WTC11 (cell line): ENCODE measurements at regions not wholly inside any gene's neighbourhood (a gene's known extent, or its start where the extent isn't known, plus 50 kb on each side); places are given as distances from the start of the nearest gene placed in this dataset.

ENCODE experiments used
- ATAC-seq: fragments of 200-7000 bp; cut with Tn5 transposase; 2 replicates; pipeline ENCODE4 v1.10.0; 2021; ENCODE audit warnings: mild to moderate bottlenecking, moderate library complexity
- CTCF ChIA-PET: fragments of 300-600 bp; sonication (Branson Sonifier 250); formaldehyde crosslinking; loops from one replicate; lab custom pipeline; 2021; ENCODE audit warnings: antibody characterized with exemption; lab: Charles Lee
- POLR2A ChIA-PET: fragments of 350-600 bp; sonication (Branson Sonifier 250); formaldehyde crosslinking; loops from one replicate; lab custom pipeline; 2021; ENCODE audit warnings: antibody characterized with exemption; lab: Charles Lee
- DNase-seq: peaks from one replicate; pipeline ENCODE4 v3.0.0; 2021; ENCODE audit warnings: low spot score
- H3K27ac Mint-ChIP-seq: 2 replicates; pipeline ENCODE4 v1.8.0; 2021; ENCODE audit warnings: mixed read lengths
- H3K27me3 Mint-ChIP-seq: 2 replicates; pipeline ENCODE4 v1.8.0; 2021; ENCODE audit warnings: low read depth, mild to moderate bottlenecking, moderate library complexity, mixed read lengths
- H3K36me3 Mint-ChIP-seq: 2 replicates; pipeline ENCODE4 v1.8.0; 2021; ENCODE audit warnings: mixed read lengths
- H3K4me1 Mint-ChIP-seq: 2 replicates; pipeline ENCODE4 v1.8.0; 2022; ENCODE audit warnings: mixed read lengths
- H3K4me3 Mint-ChIP-seq: 2 replicates; pipeline ENCODE4 v1.8.0; 2021; ENCODE audit warnings: mild to moderate bottlenecking, moderate library complexity, mixed read lengths
- H3K9me3 Mint-ChIP-seq: 2 replicates; pipeline ENCODE4 v1.8.0; 2021; ENCODE audit warnings: mixed read lengths
- ATF1 ChIP-seq: sonication (generic); formaldehyde crosslinking; IDR thresholded peaks from 2 replicates; pipeline ENCODE4 v1.8.1; 2023; ENCODE audit warnings: mild to moderate bottlenecking, moderate library complexity, missing genetic modification reagents
- CBFB ChIP-seq: sonication (generic); formaldehyde crosslinking; IDR thresholded peaks from 2 replicates; pipeline ENCODE4 v1.8.1; 2022; ENCODE audit warnings: mild to moderate bottlenecking, low read depth, missing genetic modification reagents
- ESRRA ChIP-seq: sonication (generic); formaldehyde crosslinking; IDR thresholded peaks from 2 replicates; pipeline ENCODE4 v1.8.1; 2022; ENCODE audit warnings: mild to moderate bottlenecking, missing genetic modification reagents, borderline replicate concordance
- FOXP1 ChIP-seq: sonication (generic); formaldehyde crosslinking; IDR thresholded peaks from 2 replicates; pipeline ENCODE4 v1.8.0; 2022; ENCODE audit warnings: missing genetic modification reagents, mild to moderate bottlenecking, moderate library complexity, borderline replicate concordance
- KAT7 ChIP-seq: sonication (generic); formaldehyde crosslinking; IDR thresholded peaks from 2 replicates; pipeline ENCODE4 v1.8.1; 2023; ENCODE audit warnings: missing genetic modification reagents, mild to moderate bottlenecking, borderline replicate concordance
- NFE2L1 ChIP-seq: sonication (generic); formaldehyde crosslinking; IDR thresholded peaks from 2 replicates; pipeline ENCODE4 v1.8.1; 2023; ENCODE audit warnings: missing genetic modification reagents
- SOX15 ChIP-seq: fragments of 250-450 bp; sonication (Bioruptor Pico); IDR thresholded peaks from 2 replicates; pipeline ENCODE4 v1.9.0; 2021; ENCODE audit warnings: mild to moderate bottlenecking
- TEAD4 ChIP-seq: sonication (generic); formaldehyde crosslinking; IDR thresholded peaks from 2 replicates; pipeline ENCODE4 v1.8.0; 2022; ENCODE audit warnings: mild to moderate bottlenecking, missing genetic modification reagents
- USF1 ChIP-seq: sonication (generic); formaldehyde crosslinking; IDR thresholded peaks from 2 replicates; pipeline ENCODE4 v1.8.0; 2022; ENCODE audit warnings: mild to moderate bottlenecking, missing genetic modification reagents
- ZNF317 ChIP-seq: sonication (generic); formaldehyde crosslinking; IDR thresholded peaks from 2 replicates; pipeline ENCODE4 v1.8.1; 2023; ENCODE audit warnings: low read depth, mild to moderate bottlenecking, moderate library complexity, missing genetic modification reagents, borderline replicate concordance
- ZNF423 ChIP-seq: fragments of 250-450 bp; sonication (Bioruptor Pico); IDR thresholded peaks from 2 replicates; pipeline ENCODE4 v2.1.2; 2022; ENCODE audit warnings: mild to moderate bottlenecking, moderate library complexity
- ZNF532 ChIP-seq: fragments of 250-450 bp; sonication (Bioruptor Pico); IDR thresholded peaks from 2 replicates; pipeline ENCODE4 v1.9.0; 2021; ENCODE audit warnings: mild to moderate bottlenecking, borderline replicate concordance
- TF ChIP-seq, protein P1 (sequence below): fragments of 250-450 bp; sonication (Bioruptor Pico); IDR thresholded peaks from 2 replicates; pipeline ENCODE4 v1.9.0; 2021; ENCODE audit warnings: mild to moderate bottlenecking
- TF ChIP-seq, protein P2 (sequence below): sonication (generic); formaldehyde crosslinking; IDR thresholded peaks from 2 replicates; pipeline ENCODE4 v1.8.1; 2022; ENCODE audit warnings: mild to moderate bottlenecking, missing genetic modification reagents, moderate library complexity, borderline replicate concordance
- TF ChIP-seq, protein P3 (sequence below): fragments of 200-600 bp; IDR thresholded peaks from 2 replicates; pipeline ENCODE4 v1.8.0; 2022; ENCODE audit warnings: antibody characterized with exemption
- TF ChIP-seq, protein P4 (sequence below): sonication (generic); formaldehyde crosslinking; conservative IDR thresholded peaks from 2 replicates; pipeline ENCODE4 v1.8.1; 2022; ENCODE audit warnings: mild to moderate bottlenecking, missing genetic modification reagents

DNA sequence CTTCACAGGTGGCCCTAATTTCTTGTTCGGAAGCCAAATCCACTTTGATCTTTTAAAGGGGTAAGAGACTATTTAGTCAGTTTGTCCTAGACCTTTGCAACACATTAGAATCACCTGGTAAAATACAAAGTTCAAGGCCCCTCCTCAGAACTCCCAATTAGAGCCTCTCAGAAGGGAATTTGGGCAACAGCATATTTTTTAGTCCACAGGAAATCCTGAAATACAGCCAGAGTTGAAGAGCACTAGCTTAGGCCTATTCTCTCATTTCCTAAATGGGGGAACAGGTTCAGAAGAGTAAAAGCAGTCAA is 151.3 kb upstream of the FSCB start (continued):
- TF ChIP-seq ZNF317 (CRISPR knock-in tag) = no peak

- DNase-seq (no peak), ATAC-seq (peak; percentile 48)
- Mint-ChIP-seq H3K4me3 (no peak overlapping the region), H3K27ac (no peak overlapping the region), H3K4me1 (no peaks in the 10 kb centered on the region), H3K9me3 (no peaks in the 10 kb centered on the region), H3K36me3 (no peaks in the 10 kb centered on the region)
- ChIA-PET POLR2A (no interaction called here), CTCF (no interaction called here)
- TF ChIP-seq SOX15 (no peak), USF1 (CRISPR knock-in tag) (no peak), KAT7 (CRISPR knock-in tag) (no peak), NFE2L1 (CRISPR knock-in tag) (no peak), ATF1 (CRISPR knock-in tag) (no peak), FOXP1 (CRISPR knock-in tag) (no peak), ESRRA (CRISPR knock-in tag) (no peak), ZNF423 (CRISPR knock-in tag) (no peak), TEAD4 (CRISPR knock-in tag) (no peak), ZNF532 (CRISPR knock-in tag) (no peak), CBFB (CRISPR knock-in tag) (no peak)
- TF ChIP-seq, protein P1, sequence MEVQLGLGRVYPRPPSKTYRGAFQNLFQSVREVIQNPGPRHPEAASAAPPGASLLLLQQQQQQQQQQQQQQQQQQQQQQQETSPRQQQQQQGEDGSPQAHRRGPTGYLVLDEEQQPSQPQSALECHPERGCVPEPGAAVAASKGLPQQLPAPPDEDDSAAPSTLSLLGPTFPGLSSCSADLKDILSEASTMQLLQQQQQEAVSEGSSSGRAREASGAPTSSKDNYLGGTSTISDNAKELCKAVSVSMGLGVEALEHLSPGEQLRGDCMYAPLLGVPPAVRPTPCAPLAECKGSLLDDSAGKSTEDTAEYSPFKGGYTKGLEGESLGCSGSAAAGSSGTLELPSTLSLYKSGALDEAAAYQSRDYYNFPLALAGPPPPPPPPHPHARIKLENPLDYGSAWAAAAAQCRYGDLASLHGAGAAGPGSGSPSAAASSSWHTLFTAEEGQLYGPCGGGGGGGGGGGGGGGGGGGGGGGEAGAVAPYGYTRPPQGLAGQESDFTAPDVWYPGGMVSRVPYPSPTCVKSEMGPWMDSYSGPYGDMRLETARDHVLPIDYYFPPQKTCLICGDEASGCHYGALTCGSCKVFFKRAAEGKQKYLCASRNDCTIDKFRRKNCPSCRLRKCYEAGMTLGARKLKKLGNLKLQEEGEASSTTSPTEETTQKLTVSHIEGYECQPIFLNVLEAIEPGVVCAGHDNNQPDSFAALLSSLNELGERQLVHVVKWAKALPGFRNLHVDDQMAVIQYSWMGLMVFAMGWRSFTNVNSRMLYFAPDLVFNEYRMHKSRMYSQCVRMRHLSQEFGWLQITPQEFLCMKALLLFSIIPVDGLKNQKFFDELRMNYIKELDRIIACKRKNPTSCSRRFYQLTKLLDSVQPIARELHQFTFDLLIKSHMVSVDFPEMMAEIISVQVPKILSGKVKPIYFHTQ (CRISPR knock-in tag) = no peak
- TF ChIP-seq, protein P2, sequence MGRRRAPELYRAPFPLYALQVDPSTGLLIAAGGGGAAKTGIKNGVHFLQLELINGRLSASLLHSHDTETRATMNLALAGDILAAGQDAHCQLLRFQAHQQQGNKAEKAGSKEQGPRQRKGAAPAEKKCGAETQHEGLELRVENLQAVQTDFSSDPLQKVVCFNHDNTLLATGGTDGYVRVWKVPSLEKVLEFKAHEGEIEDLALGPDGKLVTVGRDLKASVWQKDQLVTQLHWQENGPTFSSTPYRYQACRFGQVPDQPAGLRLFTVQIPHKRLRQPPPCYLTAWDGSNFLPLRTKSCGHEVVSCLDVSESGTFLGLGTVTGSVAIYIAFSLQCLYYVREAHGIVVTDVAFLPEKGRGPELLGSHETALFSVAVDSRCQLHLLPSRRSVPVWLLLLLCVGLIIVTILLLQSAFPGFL = no peak
- TF ChIP-seq, protein P3, sequence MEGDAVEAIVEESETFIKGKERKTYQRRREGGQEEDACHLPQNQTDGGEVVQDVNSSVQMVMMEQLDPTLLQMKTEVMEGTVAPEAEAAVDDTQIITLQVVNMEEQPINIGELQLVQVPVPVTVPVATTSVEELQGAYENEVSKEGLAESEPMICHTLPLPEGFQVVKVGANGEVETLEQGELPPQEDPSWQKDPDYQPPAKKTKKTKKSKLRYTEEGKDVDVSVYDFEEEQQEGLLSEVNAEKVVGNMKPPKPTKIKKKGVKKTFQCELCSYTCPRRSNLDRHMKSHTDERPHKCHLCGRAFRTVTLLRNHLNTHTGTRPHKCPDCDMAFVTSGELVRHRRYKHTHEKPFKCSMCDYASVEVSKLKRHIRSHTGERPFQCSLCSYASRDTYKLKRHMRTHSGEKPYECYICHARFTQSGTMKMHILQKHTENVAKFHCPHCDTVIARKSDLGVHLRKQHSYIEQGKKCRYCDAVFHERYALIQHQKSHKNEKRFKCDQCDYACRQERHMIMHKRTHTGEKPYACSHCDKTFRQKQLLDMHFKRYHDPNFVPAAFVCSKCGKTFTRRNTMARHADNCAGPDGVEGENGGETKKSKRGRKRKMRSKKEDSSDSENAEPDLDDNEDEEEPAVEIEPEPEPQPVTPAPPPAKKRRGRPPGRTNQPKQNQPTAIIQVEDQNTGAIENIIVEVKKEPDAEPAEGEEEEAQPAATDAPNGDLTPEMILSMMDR = no peak
- TF ChIP-seq, protein P4, sequence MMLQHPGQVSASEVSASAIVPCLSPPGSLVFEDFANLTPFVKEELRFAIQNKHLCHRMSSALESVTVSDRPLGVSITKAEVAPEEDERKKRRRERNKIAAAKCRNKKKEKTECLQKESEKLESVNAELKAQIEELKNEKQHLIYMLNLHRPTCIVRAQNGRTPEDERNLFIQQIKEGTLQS (CRISPR knock-in tag) = no peak
- TF ChIP-seq, all 79 proteins: peak for 0
- H3K27me3 Mint-ChIP-seq = no peaks in the 10 kb centered on the region
These were observed 150.8 kb upstream of the FSCB start for GRCh38 chr14:44657696-44658388.
